LNCaP clone FGC (cell line): ENCODE measurements at regions not wholly inside any gene's neighbourhood (a gene's known extent, or its start where the extent isn't known, plus 50 kb on each side); places are given as distances from the start of the nearest gene placed in this dataset.
"Not testable (repeated sequence)": the region's sequence is repeated elsewhere in the genome, so short reads cannot be mapped to it uniquely, and the experiment has no call there.

ENCODE experiments used
- DNase-seq: peaks from one replicate; pipeline ENCODE4 v3.0.0-alpha.2; 2011; ENCODE audit warnings: low read depth
- H3K4me3 ChIP-seq: 2 replicates; pipeline ENCODE4 v1.5.1; 2011; ENCODE audit warnings: mild to moderate bottlenecking, low read depth, low read length, control low read depth
- TF ChIP-seq, protein P1 (sequence below): IDR thresholded peaks from 2 replicates; pipeline ENCODE4 v1.5.1; 2012; ENCODE audit warnings: mild to moderate bottlenecking; ENCODE audit not compliant: control insufficient read depth, insufficient read depth; ENCODE audit errors: extremely low read depth

DNA sequence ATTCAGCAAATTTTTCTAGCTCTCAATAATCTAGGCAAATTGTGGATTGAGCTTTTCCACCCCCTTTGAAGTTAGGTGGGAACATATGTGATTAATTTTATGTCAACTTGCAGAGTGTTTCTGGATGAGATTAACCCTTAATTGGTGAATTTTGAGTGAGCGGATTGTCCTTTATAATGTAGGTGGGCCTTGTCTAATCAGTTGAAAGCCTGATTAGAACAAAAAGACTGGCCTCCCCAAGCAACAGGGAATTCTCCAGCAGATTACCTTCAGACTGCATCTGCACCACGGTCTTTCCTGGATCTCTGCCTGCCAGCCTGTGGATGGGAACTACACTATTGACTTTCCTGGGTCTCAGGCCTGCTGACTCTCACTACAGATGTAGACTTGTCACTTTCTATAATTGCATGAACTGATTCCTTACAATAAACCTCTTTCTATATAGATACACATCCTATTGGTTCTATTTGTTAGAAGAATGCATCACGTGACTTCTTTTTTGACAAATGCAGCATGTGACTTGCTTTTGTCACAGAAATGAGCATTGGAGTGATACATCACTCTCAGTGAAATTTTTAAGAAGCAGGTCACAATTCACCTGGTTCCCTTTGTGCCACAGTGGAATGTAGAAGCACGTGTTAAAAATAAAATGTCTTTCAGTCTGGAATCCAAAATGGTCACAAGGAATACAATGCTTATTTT lies 1038.3 kb downstream of the CDH11 start:
- TF ChIP-seq, protein P1, sequence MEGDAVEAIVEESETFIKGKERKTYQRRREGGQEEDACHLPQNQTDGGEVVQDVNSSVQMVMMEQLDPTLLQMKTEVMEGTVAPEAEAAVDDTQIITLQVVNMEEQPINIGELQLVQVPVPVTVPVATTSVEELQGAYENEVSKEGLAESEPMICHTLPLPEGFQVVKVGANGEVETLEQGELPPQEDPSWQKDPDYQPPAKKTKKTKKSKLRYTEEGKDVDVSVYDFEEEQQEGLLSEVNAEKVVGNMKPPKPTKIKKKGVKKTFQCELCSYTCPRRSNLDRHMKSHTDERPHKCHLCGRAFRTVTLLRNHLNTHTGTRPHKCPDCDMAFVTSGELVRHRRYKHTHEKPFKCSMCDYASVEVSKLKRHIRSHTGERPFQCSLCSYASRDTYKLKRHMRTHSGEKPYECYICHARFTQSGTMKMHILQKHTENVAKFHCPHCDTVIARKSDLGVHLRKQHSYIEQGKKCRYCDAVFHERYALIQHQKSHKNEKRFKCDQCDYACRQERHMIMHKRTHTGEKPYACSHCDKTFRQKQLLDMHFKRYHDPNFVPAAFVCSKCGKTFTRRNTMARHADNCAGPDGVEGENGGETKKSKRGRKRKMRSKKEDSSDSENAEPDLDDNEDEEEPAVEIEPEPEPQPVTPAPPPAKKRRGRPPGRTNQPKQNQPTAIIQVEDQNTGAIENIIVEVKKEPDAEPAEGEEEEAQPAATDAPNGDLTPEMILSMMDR = no peak
- H3K4me3 ChIP-seq = no peak overlapping the region
- DNase-seq = no peak

DNA sequence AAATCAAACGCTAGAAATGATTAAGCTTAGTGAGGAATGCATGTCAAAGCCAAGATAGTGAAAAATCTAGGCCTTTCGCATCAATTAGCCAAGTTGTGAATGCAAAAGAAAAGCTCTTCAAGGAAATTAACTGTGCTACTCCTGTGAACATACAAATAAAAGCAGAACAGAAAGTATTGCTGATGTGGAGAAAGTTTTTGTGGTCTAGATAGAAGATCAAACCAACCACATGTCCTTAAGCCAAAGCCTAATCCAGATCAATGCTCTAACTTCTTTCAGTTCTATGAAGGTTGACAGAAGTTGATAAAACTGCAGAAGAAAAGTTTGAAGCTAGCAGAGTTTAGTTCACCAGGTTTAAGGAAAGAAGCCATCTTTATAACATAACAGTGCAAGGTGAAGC lies 1044.6 kb downstream of the CDH11 start:
- TF ChIP-seq, protein P1 = no peak
- no peak overlapping the region for H3K4me3 ChIP-seq
- DNase-seq = no peak

DNA sequence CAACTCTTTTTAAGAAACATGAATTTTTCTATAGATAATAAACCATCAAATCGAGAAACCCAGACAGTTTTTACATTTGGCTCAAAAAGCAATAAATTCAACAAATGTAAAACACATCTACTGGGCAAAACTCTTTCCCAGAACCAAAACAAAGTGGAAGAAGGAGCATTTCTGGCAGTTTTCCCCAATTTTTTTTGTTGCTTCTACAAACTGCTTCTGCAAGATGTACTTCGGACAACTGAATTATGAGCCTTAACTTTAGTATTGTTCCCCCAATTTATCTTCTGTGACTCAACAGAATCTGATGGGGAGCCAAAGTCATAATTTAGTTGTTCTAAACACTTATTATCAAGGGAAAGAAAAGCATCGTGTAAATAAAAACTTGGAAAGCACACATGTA lies 1047.2 kb downstream of the CDH11 start:
- no peak for DNase-seq
- no peak overlapping the region for H3K4me3 ChIP-seq
- TF ChIP-seq, protein P1 = no peak

DNA sequence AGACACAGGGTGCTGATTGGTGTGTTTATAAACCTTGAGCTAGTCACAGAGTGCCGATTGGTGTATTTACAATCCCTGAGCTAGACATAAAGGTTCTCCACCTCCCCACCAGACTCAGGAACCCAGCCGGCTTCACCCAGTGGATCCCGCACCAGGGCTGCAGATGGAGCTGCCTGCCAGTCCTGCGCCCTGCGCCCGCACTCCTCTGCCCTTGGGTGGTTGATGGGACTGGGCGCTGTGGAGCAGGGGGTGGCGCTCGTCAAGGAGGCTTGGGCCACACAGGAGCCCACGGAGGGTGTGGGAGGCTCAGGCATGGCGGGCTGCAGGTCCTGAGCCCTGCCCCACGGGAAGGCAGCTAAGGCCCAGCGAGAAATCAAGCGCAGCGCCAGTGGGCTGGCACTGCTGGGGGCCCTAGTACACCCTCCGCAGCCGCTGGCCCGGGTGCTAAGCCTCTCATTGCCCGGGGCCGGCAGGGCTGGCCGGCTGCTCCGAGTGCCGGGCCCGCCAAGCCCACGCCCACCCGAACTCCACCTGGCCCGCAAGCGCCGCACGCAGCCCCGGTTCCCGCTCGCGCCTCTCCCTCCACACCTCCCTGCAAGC lies 1049.6 kb downstream of the CDH11 start:
- H3K4me3 ChIP-seq, DNase-seq: not testable (repeated sequence)

DNA sequence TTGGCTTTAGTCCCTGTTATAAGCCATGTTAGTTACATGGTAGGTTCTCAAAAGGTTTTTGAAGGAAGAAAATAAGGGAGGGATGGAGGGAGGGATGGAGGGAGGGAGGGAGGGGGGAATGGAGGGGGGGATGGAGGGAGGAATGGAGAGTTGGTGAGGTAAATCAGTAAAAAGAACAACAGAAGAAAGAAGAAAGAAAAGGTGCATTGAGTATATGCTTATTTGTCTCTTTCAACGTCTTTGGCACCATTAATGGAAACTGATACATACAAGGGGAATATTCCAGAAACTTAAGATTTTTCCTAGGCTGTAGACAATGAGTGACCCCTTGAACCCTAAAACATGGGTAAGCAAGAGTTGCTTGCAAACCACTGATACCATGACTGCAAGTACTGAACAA lies 1056.3 kb downstream of the CDH11 start:
- TF ChIP-seq, protein P1 = no peak
- H3K4me3 ChIP-seq = no peak overlapping the region
- DNase-seq = no peak

DNA sequence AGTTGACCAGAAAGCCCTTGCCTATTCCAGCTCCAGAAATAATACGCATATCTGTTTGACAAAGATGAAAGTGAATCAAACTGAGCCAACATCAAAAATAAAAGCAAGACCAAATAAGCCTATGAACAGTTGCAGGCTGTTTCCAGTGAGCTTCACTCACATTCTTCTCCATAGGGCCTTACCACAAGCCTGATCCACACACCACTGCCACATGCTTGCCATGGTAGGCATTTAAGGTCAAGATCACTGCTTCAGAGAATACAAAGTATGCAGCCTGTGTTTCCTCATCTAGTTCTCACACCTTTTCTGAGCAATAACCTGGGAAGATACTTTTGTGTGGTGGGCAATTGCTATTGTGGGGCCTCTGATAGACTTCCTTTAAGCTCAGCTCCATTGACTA lies 1060.2 kb downstream of the CDH11 start:
- TF ChIP-seq, protein P1 = no peak
- DNase-seq = no peak
- no peak overlapping the region for H3K4me3 ChIP-seq

DNA sequence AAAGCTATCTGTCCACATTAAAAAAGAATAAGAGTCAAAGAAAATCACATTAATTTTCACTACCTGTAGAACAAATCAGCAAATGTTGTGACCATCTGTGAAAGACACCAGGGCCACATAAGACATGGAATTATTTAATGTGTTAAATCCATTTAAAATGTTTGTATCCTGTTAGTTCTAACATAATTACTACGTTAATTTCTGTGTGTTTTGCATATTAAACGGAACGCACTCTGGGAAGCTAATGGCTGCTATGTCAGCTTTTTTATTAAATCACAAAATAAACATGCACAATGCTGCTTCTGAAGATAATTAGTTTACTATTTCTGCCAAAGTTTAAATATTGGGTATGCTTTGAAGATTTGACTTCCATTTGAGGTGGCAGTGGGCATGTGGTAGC lies 1061.2 kb downstream of the CDH11 start:
- TF ChIP-seq, protein P1 = no peak
- DNase-seq = no peak
- H3K4me3 ChIP-seq = no peak overlapping the region
